GM12865 (cell line): ENCODE measurements at regions not wholly inside any gene's neighbourhood (a gene's known extent, or its start where the extent isn't known, plus 50 kb on each side); places are given as distances from the start of the nearest gene placed in this dataset.

Experiments
- DNase-seq: peaks from one replicate; pipeline ENCODE4 v3.0.0; 2010; ENCODE audit warnings: low read depth
- H3K4me3 ChIP-seq: 2 replicates; pipeline ENCODE4 v1.5.1; 2011; ENCODE audit warnings: mild to moderate bottlenecking, low read depth, low read length, control low read depth
- CTCF ChIP-seq: IDR thresholded peaks from 2 replicates; pipeline ENCODE4 v1.5.1; 2011; ENCODE audit warnings: low read length, control low read depth, low read depth, inconsistent platforms; ENCODE audit not compliant: insufficient read depth; ENCODE audit errors: missing control alignments

DNA sequence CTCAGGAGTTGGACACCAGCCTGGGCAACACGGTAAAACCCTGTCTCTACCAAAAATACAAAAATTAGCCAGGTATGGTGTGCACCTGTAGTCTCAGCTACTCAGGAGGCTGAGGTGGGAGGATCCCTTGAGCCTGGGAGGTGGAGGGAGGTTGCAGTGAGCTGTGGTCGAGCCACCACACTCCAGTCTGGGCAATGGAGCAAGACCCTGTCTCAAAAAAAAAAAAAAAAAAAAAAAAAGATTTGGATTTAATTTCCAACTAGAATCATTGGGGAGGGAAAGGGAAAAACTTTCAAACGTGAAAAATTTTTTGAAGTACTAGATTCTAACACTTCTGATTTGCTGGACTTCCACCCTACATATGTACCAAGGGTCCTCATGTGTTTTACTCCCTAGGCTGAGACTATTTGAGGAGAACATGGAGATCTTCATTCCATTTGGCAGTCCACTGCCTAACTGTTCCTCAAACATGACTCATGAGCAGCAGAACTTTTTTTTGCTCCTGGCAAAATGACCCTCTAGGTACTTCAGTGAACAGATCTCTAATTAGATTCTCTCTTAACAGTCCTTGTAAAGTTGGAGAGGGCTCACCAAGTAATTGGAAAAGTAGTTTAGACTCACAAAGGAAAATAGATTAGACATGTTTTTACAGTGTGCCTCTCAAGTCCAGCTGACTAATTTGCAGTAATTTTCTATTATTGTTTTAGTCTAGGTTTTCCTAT, 267.6 kb downstream of the METTL4 start:
- TF ChIP-seq CTCF = no peak
- DNase-seq = no peak
- H3K4me3 ChIP-seq = no peak overlapping the region

- no peak for DNase-seq
- TF ChIP-seq CTCF = no peak
- no peak overlapping the region for H3K4me3 ChIP-seq
Observed at GRCh38 chr18:2304378-2305175, 266.7 kb downstream of the METTL4 start.

DNA sequence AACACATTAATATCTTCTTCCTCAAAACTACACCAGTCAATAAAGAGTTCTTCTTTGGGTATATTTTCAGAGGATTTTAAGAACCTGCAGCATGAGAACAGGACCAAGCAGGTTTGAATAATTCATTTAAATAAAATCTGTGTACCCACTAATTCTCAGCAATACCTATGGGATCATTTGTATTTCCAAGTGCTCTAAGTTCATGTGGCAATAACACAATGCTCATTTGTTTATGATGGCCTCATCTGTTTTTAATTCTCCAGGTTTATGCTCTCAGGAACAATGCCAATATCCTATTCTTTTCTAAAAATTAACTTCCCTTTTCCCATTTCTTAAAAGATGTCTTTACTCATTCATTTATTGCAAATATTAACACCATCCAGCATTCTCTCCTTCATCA, 264.7 kb downstream of the METTL4 start:
- TF ChIP-seq CTCF = no peak
- DNase-seq = no peak
- no peak overlapping the region for H3K4me3 ChIP-seq

- no peak for TF ChIP-seq CTCF
- no peak overlapping the region for H3K4me3 ChIP-seq
- no peak for DNase-seq
Observed at GRCh38 chr18:2310886-2311285, 260.4 kb downstream of the METTL4 start.

DNA sequence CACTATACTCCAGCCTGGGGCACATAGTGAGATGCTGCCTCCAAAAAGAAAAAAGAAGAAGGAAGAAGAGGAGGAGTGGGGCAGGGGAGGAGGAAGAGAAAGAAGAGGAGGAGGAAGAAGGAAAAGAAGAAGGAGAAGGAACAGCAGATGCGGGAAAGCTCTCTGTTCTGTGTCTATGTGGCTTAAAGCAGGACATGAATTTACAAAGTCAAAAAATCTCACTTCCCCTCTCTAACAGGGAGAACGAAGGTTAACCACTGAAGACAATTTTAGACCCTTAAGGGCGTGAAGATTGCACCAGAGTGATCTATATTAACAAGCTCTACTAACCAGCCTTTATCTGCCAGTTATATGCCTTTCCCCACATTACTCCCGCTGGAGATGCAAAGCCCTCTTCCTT, 258.9 kb downstream of the METTL4 start:
- TF ChIP-seq CTCF = no peak
- DNase-seq = no peak
- no peak overlapping the region for H3K4me3 ChIP-seq

DNA sequence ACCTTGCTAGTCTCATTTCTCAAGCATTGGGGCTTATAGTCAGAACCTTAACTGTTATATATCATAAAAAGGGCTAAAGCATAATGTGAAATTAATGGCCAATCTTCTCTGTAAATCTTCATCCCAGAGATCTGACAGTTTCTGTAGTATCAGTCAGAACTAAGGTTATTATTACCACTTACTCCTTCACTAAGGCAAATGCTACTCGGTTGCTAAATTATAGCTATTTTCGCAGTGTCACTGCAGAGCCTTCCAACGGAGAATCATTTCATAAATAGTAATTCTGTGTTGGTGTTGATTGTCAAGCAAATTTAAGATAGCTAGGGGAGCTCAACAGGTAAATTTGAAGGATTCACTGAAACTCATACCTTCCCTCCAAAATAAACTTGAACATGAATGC, 258.0 kb downstream of the METTL4 start:
- H3K4me3 ChIP-seq = no peak overlapping the region
- TF ChIP-seq CTCF = no peak
- DNase-seq = no peak
